Small intestine (tissue), 7 donors: ENCODE measurements at regions not wholly inside any gene's neighbourhood (a gene's known extent, or its start where the extent isn't known, plus 50 kb on each side); places are given as distances from the start of the nearest gene placed in this dataset.
A peak's percentile ranks its signal among the peaks of the same experiment; 100 is the strongest.

Source experiments
- DNase-seq, 2 donors: peaks; one replicate each; pipeline versions ENCODE4 v3.0.0 to v3.0.0-alpha.2; 2013
- FAIRE-seq: peaks from 2 replicates; lab custom pipeline; 2012; peaks lifted over from hg19 to GRCh38; lab: Jason Lieb, UNC
- H3K27ac ChIP-seq, 3 donors: one replicate each; pipeline ENCODE4 v1.5.1; 2013; ENCODE audit warnings: low read length in 2 of 3, mild to moderate bottlenecking in 2 of 3, control low read depth in 1 of 3, inconsistent platforms in 1 of 3, low read depth in 1 of 3, moderate library complexity in 1 of 3
- H3K27me3 ChIP-seq, 3 donors: one replicate each; pipeline ENCODE4 v1.6.1; 2013; ENCODE audit warnings: low read length in 3 of 3, inconsistent platforms in 1 of 3; ENCODE audit not compliant: control insufficient read depth in 3 of 3, insufficient read depth in 3 of 3
- H3K36me3 ChIP-seq, 3 donors: one replicate each; pipeline ENCODE4 v1.6.1; 2013; ENCODE audit warnings: low read length in 3 of 3, inconsistent platforms in 1 of 3, low read depth in 1 of 3, mild to moderate bottlenecking in 1 of 3, moderate library complexity in 1 of 3; ENCODE audit not compliant: control insufficient read depth in 3 of 3, insufficient read depth in 2 of 3
- H3K4me1 ChIP-seq, 3 donors: one replicate each; pipeline ENCODE4 v1.6.1; 2013; ENCODE audit warnings: low read length in 2 of 3, inconsistent platforms in 1 of 3, low read depth in 1 of 3, mild to moderate bottlenecking in 1 of 3, moderate library complexity in 1 of 3; ENCODE audit not compliant: control insufficient read depth in 3 of 3, insufficient read depth in 2 of 3
- H3K4me3 ChIP-seq, 3 donors: one replicate each; pipeline ENCODE4 v1.5.1; 2013; ENCODE audit warnings: low read length in 3 of 3, control low read depth in 1 of 3, inconsistent platforms in 1 of 3, low read depth in 1 of 3, mild to moderate bottlenecking in 1 of 3, moderate library complexity in 1 of 3
- H3K9me3 ChIP-seq, 2 donors: one replicate each; pipeline ENCODE4 v1.6.1; 2013; ENCODE audit warnings: low read depth in 1 of 2, low read length in 1 of 2; ENCODE audit not compliant: control insufficient read depth in 2 of 2, insufficient read depth in 1 of 2
- WGBS, 3 donors: extraction: QIAGEN DNeasy Blood & Tissue Kit; methylation state at CpG; one replicate each; pipeline ENCODE4 v1.1.7; 2013; 5-methylcytosine and 5-hydroxymethylcytosine counted together
- donor health status: healthy with polysubstance abuse.
- donor health status: control.
- donor health status: control.
- donor health status: Bipolar disorder and iron deficiency.
- donor health status: healthy.

- no peak overlapping the region for H3K27ac ChIP-seq
- no peaks in the 10 kb centered on the region for H3K36me3 ChIP-seq
- DNase-seq (no peak), FAIRE-seq (no peak)
- H3K27me3 ChIP-seq, result no peaks in the 10 kb centered on the region
- H3K9me3 ChIP-seq, result no peaks in the 10 kb centered on the region
- no peaks in the 10 kb centered on the region for H3K4me1 ChIP-seq
- H3K4me3 ChIP-seq, result no peak overlapping the region
- WGBS, 3 donors, result 34 to 58% (median 50%) methylated on average over 1 of the region's 1 CpG
Measured at GRCh38 chr2:138329591-138329990, 172.0 kb upstream of the SPOPL start.

- no peaks in the 10 kb centered on the region for H3K4me1 ChIP-seq
- no peaks in the 10 kb centered on the region for H3K27me3 ChIP-seq
- no peak for FAIRE-seq
- DNase-seq, result no peak
- H3K36me3 ChIP-seq, result no peaks in the 10 kb centered on the region
- no peak overlapping the region for H3K27ac ChIP-seq
- H3K9me3 ChIP-seq, result no peaks in the 10 kb centered on the region
- no peak overlapping the region for H3K4me3 ChIP-seq
Measured at GRCh38 chr2:138333121-138333520, 168.4 kb upstream of the SPOPL start.

GRCh38 chr2:138333677-138334076 is 167.9 kb upstream of the SPOPL start:
- Histone ChIP-seq H3K9me3 (no peaks in the 10 kb centered on the region), H3K27me3 (no peaks in the 10 kb centered on the region), H3K4me3 (no peak overlapping the region), H3K36me3 (no peaks in the 10 kb centered on the region), H3K27ac (no peak overlapping the region), H3K4me1 (no peaks in the 10 kb centered on the region)
- FAIRE-seq (no peak), DNase-seq (no peak)
- 89 to 92% (median 92%) methylated on average over 1 of the region's 1 CpG for WGBS, 3 donors

GRCh38 chr2:138334323-138334722 is 167.2 kb upstream of the SPOPL start:
- DNase-seq, result no peak

GRCh38 chr2:138335036-138335435 is 166.5 kb upstream of the SPOPL start:
- no peaks in the 10 kb centered on the region for H3K9me3 ChIP-seq
- H3K4me3 ChIP-seq, result no peak overlapping the region
- FAIRE-seq, result no peak
- H3K4me1 ChIP-seq, result no peaks in the 10 kb centered on the region
- H3K36me3 ChIP-seq, result no peaks in the 10 kb centered on the region
- no peak for DNase-seq
- no peak overlapping the region for H3K27ac ChIP-seq
- no peaks in the 10 kb centered on the region for H3K27me3 ChIP-seq

More at GRCh38 chr2:138334323-138334722, 167.2 kb upstream of the SPOPL start:
- Histone ChIP-seq H3K4me3 (no peak overlapping the region), H3K27me3 (no peaks in the 10 kb centered on the region), H3K36me3 (no peaks in the 10 kb centered on the region), H3K4me1 (no peaks in the 10 kb centered on the region), H3K27ac (no peak overlapping the region), H3K9me3 (no peaks in the 10 kb centered on the region)
- WGBS, 3 donors, result 32 to 60% (median 40%) methylated on average over 3 of the region's 3 CpGs
- no peak for FAIRE-seq

GRCh38 chr2:138336146-138336545 is 165.4 kb upstream of the SPOPL start:
- DNase-seq (no peak), FAIRE-seq (no peak)
- Histone ChIP-seq H3K4me1 (no peaks in the 10 kb centered on the region), H3K27ac (no peak overlapping the region), H3K36me3 (no peaks in the 10 kb centered on the region), H3K27me3 (no peaks in the 10 kb centered on the region), H3K4me3 (no peak overlapping the region), H3K9me3 (no peaks in the 10 kb centered on the region)
- WGBS, 3 donors, result 89 to 95% (median 94%) methylated on average over 2 of the region's 2 CpGs

- DNase-seq (no peak), FAIRE-seq (no peak)
- H3K27me3 ChIP-seq, result no peaks in the 10 kb centered on the region
- no peaks in the 10 kb centered on the region for H3K36me3 ChIP-seq
- H3K27ac ChIP-seq, result no peak overlapping the region
- no peak overlapping the region for H3K4me3 ChIP-seq
- H3K4me1 ChIP-seq, result no peaks in the 10 kb centered on the region
- WGBS, 3 donors, result 91 to 92% (median 91%) methylated on average over 2 of the region's 2 CpGs
- H3K9me3 ChIP-seq, result no peaks in the 10 kb centered on the region
Measured at GRCh38 chr2:138355244-138355643, 146.3 kb upstream of the SPOPL start.

- H3K36me3 ChIP-seq, result no peaks in the 10 kb centered on the region
- no peak for FAIRE-seq
- peak in 1 of 2 donors; percentile 23 for DNase-seq
- H3K4me3 ChIP-seq, result no peak overlapping the region
- no peaks in the 10 kb centered on the region for H3K27me3 ChIP-seq
- WGBS, 3 donors, result 39 to 44% (median 41%) methylated on average over 4 of the region's 4 CpGs
- H3K27ac ChIP-seq, result no peak overlapping the region
- no peaks in the 10 kb centered on the region for H3K9me3 ChIP-seq
- H3K4me1 ChIP-seq, result no peaks in the 10 kb centered on the region
Measured at GRCh38 chr2:138356178-138356577, 145.4 kb upstream of the SPOPL start.

GRCh38 chr2:138359532-138359931 is 142.0 kb upstream of the SPOPL start:
- H3K27ac ChIP-seq, result no peak overlapping the region
- DNase-seq, result no peak
- H3K4me1 ChIP-seq, result no peaks in the 10 kb centered on the region
- 92 to 94% (median 92%) methylated on average over 1 of the region's 1 CpG for WGBS, 3 donors
- no peaks in the 10 kb centered on the region for H3K36me3 ChIP-seq
- no peak for FAIRE-seq
- H3K9me3 ChIP-seq, result no peaks in the 10 kb centered on the region
- no peaks in the 10 kb centered on the region for H3K27me3 ChIP-seq
- no peak overlapping the region for H3K4me3 ChIP-seq
